Keratinocyte (primary cell): ENCODE measurements at regions not wholly inside any gene's neighbourhood (a gene's known extent, or its start where the extent isn't known, plus 50 kb on each side); places are given as distances from the start of the nearest gene placed in this dataset.

Source experiments
- EZH2 ChIP-seq: IDR thresholded peaks from one replicate; pipeline ENCODE4 v1.6.1; 2012; ENCODE audit warnings: inconsistent platforms, mild to moderate bottlenecking, low read length, moderate library complexity
- TF ChIP-seq, protein P1 (sequence below), 3 experiments: IDR thresholded peaks in 1 of 3; conservative IDR thresholded peaks in 1 of 3; optimal IDR thresholded peaks in 1 of 3; 2 replicates in 2 of 3; 3 replicates in 1 of 3; pipeline versions ENCODE3 to v1.5.1; 2011; ENCODE audit warnings: low read length in 3 of 3, mild to moderate bottlenecking in 3 of 3, moderate library complexity in 2 of 3, control low read depth in 1 of 3, inconsistent platforms in 1 of 3; ENCODE audit not compliant: insufficient read depth in 2 of 3; ENCODE audit errors: extremely low read depth in 1 of 3

DNA sequence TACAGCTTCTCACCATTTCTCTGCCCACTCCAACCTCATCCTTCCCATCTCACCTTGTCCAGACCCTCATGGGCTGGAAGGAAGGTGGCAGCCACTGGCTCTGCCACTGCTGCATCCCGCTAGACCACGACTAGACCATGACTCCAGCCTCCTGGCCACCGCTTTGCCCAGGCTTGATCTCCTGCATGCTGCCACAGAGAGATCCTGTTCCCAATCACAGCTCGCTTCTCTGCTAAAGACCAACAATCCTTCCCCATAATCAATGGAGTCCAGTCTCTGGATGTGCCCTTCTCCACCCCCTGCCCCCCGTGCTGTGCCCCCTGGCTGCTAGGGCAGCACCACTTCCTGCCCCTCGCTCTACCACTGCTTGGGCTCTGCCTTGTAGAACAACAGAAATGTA is 64.9 kb upstream of the DMRTB1 start:
- TF ChIP-seq, protein P1, sequence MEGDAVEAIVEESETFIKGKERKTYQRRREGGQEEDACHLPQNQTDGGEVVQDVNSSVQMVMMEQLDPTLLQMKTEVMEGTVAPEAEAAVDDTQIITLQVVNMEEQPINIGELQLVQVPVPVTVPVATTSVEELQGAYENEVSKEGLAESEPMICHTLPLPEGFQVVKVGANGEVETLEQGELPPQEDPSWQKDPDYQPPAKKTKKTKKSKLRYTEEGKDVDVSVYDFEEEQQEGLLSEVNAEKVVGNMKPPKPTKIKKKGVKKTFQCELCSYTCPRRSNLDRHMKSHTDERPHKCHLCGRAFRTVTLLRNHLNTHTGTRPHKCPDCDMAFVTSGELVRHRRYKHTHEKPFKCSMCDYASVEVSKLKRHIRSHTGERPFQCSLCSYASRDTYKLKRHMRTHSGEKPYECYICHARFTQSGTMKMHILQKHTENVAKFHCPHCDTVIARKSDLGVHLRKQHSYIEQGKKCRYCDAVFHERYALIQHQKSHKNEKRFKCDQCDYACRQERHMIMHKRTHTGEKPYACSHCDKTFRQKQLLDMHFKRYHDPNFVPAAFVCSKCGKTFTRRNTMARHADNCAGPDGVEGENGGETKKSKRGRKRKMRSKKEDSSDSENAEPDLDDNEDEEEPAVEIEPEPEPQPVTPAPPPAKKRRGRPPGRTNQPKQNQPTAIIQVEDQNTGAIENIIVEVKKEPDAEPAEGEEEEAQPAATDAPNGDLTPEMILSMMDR (optimal IDR thresholded peaks at IDR 0.05 in 1 of 3, IDR thresholded peaks at IDR 0.05 in 1 of 3, conservative IDR thresholded peaks at IDR 0.05 in 1 of 3; ENCODE audit: extremely low read depth in 1 of 3, insufficient read depth in 2 of 3, low read length in 3 of 3) = no peak
- no peak for TF ChIP-seq EZH2
